Body of pancreas (tissue), 4 donors: ENCODE measurements at regions not wholly inside any gene's neighbourhood (a gene's known extent, or its start where the extent isn't known, plus 50 kb on each side); places are given as distances from the start of the nearest gene placed in this dataset.

Experiments
- ATAC-seq: fragments of 150-250 bp; one replicate; pipeline ENCODE4 v1.9.1; 2016
- DNase-seq, 4 donors: peaks; one replicate each; pipeline ENCODE4 v3.0.0-alpha.2; 2019
- H3K27ac ChIP-seq, 4 donors: fragments of 200-600 bp; sonication (generic); 1 replicate in 3 of 4; 2 replicates in 1 of 4; pipeline versions ENCODE4 v1.5.1 to v1.6.1; 2016 to 2019; ENCODE audit warnings: mild to moderate bottlenecking in 1 of 4, mixed read lengths in 1 of 4, moderate library complexity in 1 of 4
- H3K27me3 ChIP-seq, 2 donors: fragments of 200-600 bp; sonication (generic); one replicate each; pipeline ENCODE4 v1.6.0; 2016; ENCODE audit warnings: mild to moderate bottlenecking in 1 of 2
- H3K36me3 ChIP-seq, 2 donors: fragments of 200-600 bp; sonication (generic); replicated peaks in 1 of 2; 2 replicates each; pipeline ENCODE4 v1.5.1; 2016; ENCODE audit warnings: low read depth in 2 of 2; ENCODE audit not compliant: insufficient read depth in 1 of 2
- H3K4me1 ChIP-seq: fragments of 200-600 bp; sonication (generic); one replicate; pipeline ENCODE4 v1.6.0; 2016
- H3K4me3 ChIP-seq, 2 donors: fragments of 200-600 bp; sonication (generic); 1 replicate in 1 of 2; 2 replicates in 1 of 2; pipeline ENCODE4 v1.5.1; 2016 to 2019
- H3K9me3 ChIP-seq, 3 donors: fragments of 200-600 bp; sonication (generic); 1 replicate in 2 of 3; 2 replicates in 1 of 3; pipeline ENCODE4 v1.5.1; 2016
- POLR2A ChIP-seq, 3 donors: fragments of 450-650 bp; IDR thresholded peaks; one replicate each; pipeline ENCODE4 v1.6.1; 2016; ENCODE audit warnings: antibody characterized with exemption in 3 of 3, mild to moderate bottlenecking in 2 of 3
- WGBS, 2 donors: methylation state at CpG; one replicate each; pipeline ENCODE4 v1.1.5; 2017; 5-methylcytosine and 5-hydroxymethylcytosine counted together
- intact Hi-C: fragments of 100-400 bp; cut with DNase I; formaldehyde crosslinking; loops from one replicate; pipeline ENCODE4 v1.15.1; 2023
- TF ChIP-seq, protein P1 (sequence below), 7 experiments: fragments of 450-650 bp in 4 of 7; fragments of 200-600 bp in 3 of 7; sonication (generic) in 3 of 7; IDR thresholded peaks; one replicate each; pipeline ENCODE4 v1.5.1; 2016 to 2019; ENCODE audit warnings: antibody characterized with exemption in 7 of 7

DNA sequence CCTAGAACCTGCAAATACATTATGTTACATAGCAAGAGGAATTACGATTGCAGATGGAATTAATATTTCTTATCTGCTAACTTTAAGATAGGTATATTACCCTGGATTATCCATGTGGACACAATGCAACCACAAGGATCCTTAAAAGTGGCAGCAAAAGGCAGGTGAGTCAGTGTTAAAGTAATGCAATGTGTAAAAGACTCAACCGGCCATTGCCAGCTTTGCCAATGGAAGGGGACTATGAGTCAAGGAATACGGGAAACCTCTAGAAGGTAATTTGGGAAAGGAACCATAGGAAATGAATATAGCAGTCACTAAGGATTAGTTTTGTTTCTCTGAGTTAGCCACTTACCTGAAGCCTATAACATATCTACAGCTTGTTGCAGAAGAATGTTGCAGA lies 692.1 kb upstream of the ZP4 start:
- H3K9me3 ChIP-seq, result no peaks in the 10 kb centered on the region
- no peak for DNase-seq
- ATAC-seq, result no peak
- no peaks in the 10 kb centered on the region for H3K27me3 ChIP-seq
- TF ChIP-seq POLR2A (IDR thresholded peaks at IDR 0.05), result no peak
- TF ChIP-seq, protein P1, sequence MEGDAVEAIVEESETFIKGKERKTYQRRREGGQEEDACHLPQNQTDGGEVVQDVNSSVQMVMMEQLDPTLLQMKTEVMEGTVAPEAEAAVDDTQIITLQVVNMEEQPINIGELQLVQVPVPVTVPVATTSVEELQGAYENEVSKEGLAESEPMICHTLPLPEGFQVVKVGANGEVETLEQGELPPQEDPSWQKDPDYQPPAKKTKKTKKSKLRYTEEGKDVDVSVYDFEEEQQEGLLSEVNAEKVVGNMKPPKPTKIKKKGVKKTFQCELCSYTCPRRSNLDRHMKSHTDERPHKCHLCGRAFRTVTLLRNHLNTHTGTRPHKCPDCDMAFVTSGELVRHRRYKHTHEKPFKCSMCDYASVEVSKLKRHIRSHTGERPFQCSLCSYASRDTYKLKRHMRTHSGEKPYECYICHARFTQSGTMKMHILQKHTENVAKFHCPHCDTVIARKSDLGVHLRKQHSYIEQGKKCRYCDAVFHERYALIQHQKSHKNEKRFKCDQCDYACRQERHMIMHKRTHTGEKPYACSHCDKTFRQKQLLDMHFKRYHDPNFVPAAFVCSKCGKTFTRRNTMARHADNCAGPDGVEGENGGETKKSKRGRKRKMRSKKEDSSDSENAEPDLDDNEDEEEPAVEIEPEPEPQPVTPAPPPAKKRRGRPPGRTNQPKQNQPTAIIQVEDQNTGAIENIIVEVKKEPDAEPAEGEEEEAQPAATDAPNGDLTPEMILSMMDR (IDR thresholded peaks at IDR 0.05), result no peak
- intact Hi-C loops, result no loop called here
- H3K4me3 ChIP-seq, result no peak overlapping the region
- no peaks in the 10 kb centered on the region for H3K36me3 ChIP-seq
- WGBS, 2 donors, result 56 to 73% methylated on average over 3 of the region's 3 CpGs
- no peak overlapping the region for H3K27ac ChIP-seq
- H3K4me1 ChIP-seq, result no peaks in the 10 kb centered on the region

DNA sequence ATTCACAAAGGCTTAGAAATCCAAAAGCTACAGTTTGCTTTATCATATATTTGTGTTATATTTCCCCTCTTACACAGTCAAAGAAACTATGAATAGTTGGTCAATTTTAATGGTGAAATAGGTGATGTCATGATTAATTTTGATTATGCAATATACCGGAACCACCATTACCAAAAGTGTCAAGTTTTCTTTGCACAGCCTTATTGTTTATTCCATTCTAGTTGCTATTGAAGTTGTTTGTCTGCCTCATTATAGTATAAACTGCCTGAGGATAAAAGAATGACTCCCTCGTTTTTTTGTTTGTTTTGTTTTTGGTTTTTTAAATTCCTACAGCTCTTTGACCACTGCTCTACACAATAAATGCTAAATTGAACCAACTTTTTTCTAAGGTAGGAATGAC lies 690.6 kb upstream of the ZP4 start:
- no peak for DNase-seq
- TF ChIP-seq, protein P1 (IDR thresholded peaks at IDR 0.05), result no peak
- TF ChIP-seq POLR2A (IDR thresholded peaks at IDR 0.05), result no peak
- H3K36me3 ChIP-seq, result no peaks in the 10 kb centered on the region
- intact Hi-C loops, result no loop called here
- no peaks in the 10 kb centered on the region for H3K4me1 ChIP-seq
- no peaks in the 10 kb centered on the region for H3K9me3 ChIP-seq
- no peak overlapping the region for H3K4me3 ChIP-seq
- ATAC-seq, result no peak
- 44 to 48% methylated on average over 2 of the region's 2 CpGs for WGBS, 2 donors
- H3K27ac ChIP-seq, result no peak overlapping the region
- H3K27me3 ChIP-seq, result no peaks in the 10 kb centered on the region

DNA sequence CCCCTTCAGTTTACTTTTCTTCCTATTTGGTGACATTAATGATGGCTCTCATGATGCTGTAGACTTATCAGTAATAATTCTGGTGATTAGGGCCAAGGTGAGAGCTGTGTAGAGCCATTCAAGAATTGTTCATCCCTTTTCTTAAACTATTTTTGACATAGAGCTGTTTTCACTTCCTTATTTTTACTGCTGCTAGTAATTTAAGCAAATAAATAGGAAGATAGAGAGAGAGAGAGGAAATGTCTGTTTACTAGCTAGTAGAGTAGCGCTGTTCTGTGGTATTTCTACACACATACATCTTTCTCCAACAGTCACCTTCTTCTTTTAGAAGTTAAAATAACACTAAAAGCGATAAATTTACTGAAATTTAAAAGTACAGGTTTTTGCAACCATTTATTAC lies 678.0 kb upstream of the ZP4 start:
- intact Hi-C loops, result no loop called here
- H3K27ac ChIP-seq, result no peak overlapping the region
- H3K4me3 ChIP-seq, result no peak overlapping the region
- TF ChIP-seq, protein P1 (IDR thresholded peaks at IDR 0.05), result no peak
- no peak for TF ChIP-seq POLR2A (IDR thresholded peaks at IDR 0.05)
- H3K9me3 ChIP-seq, result no peaks in the 10 kb centered on the region
- DNase-seq (no peak), ATAC-seq (no peak)
- WGBS, 2 donors, result 53 to 75% methylated on average over 2 of the region's 2 CpGs
- no peaks in the 10 kb centered on the region for H3K36me3 ChIP-seq
- no peaks in the 10 kb centered on the region for H3K27me3 ChIP-seq
- no peaks in the 10 kb centered on the region for H3K4me1 ChIP-seq

DNA sequence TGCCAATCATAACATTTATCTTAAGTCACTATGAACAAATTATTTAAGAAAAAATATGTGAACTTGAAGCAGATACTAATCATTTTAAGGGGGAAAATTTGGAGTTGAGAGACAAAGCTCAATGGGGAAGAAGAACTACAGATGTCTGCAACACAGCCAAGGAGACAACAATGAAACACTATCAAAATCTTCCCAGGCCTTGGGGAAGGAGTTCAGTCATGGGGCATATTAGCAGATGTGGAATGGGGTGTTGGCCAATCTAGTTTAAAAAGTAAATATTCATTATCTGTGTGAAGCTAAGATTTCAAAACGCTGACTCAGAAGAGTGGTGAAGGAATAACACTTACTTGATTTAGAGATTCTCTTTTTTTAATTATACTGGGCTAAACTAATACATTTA lies 671.6 kb upstream of the ZP4 start:
- no peaks in the 10 kb centered on the region for H3K4me1 ChIP-seq
- no peak overlapping the region for H3K4me3 ChIP-seq
- intact Hi-C loops, result no loop called here
- no peak for TF ChIP-seq POLR2A (IDR thresholded peaks at IDR 0.05)
- TF ChIP-seq, protein P1 (IDR thresholded peaks at IDR 0.05), result no peak
- H3K9me3 ChIP-seq, result no peaks in the 10 kb centered on the region
- H3K36me3 ChIP-seq, result no peaks in the 10 kb centered on the region
- ATAC-seq (no peak), DNase-seq (no peak)
- no peaks in the 10 kb centered on the region for H3K27me3 ChIP-seq
- WGBS, 2 donors, result 18 to 22% methylated on average over 1 of the region's 1 CpG
- H3K27ac ChIP-seq, result no peak overlapping the region

DNA sequence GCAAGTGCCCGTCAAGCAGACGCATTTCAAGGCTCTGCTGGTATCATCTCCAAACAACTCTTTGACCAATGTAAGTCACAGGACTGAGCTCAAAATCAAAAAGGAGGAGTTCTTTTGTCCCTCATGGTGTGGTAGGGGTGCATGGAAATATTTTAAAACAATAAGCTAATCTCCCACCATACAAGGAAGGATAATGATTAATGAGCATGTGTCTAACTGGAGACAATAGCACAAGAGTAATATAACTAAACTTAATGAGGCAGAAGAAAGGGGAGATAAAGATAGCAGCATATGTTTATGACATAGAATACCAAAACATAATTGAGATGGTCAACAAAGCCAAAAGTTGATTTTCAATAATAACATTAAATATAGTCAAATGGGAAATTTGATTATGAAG lies 668.0 kb upstream of the ZP4 start:
- Histone ChIP-seq H3K4me3 (no peak overlapping the region), H3K9me3 (no peaks in the 10 kb centered on the region), H3K36me3 (no peaks in the 10 kb centered on the region), H3K4me1 (no peaks in the 10 kb centered on the region), H3K27me3 (no peaks in the 10 kb centered on the region), H3K27ac (no peak overlapping the region)
- 90 to 93% methylated on average over 2 of the region's 2 CpGs for WGBS, 2 donors
- ATAC-seq, result no peak
- DNase-seq, result no peak
- intact Hi-C loops, result no loop called here
- TF ChIP-seq POLR2A (IDR thresholded peaks at IDR 0.05), result no peak
- TF ChIP-seq, protein P1 (IDR thresholded peaks at IDR 0.05), result no peak
